Stimulated activated CD4-positive, alpha-beta T cell treated with anti-CD3 and anti-CD28 coated beads, Interleukin-1b, Interleukin-23, amount 100 ng/mL, for 4 hours (primary cell): ENCODE measurements at regions not wholly inside any gene's neighbourhood (a gene's known extent, or its start where the extent isn't known, plus 50 kb on each side); places are given as distances from the start of the nearest gene placed in this dataset.
"Not testable (repeated sequence)": the region's sequence is repeated elsewhere in the genome, so short reads cannot be mapped to it uniquely, and the experiment has no call there.

Experiments
- DNase-seq, 2 donors: peaks; one replicate each; pipeline ENCODE4 v3.0.0-alpha.2; 2020; ENCODE audit warnings: low read depth in 2 of 2

DNA sequence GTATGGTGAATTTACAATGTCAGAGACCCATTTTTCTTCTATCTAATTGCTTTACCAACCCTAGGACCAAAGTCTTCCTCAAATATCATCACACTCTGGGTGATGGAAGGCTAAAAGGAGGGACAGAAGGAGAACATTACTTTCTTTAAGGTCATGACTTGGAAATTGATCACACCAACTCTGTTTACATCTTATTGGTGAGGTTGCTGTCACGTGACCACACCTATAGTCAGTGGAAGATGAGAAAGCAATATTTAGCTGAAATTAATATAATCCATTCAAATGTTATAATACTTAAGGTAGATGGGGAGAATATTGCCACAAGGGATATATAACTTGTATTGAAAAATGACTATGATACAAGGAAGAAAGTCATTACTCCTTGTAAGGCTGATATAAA lies 183.6 kb upstream of the SMIM30 start:
- DNase-seq: no peak

DNA sequence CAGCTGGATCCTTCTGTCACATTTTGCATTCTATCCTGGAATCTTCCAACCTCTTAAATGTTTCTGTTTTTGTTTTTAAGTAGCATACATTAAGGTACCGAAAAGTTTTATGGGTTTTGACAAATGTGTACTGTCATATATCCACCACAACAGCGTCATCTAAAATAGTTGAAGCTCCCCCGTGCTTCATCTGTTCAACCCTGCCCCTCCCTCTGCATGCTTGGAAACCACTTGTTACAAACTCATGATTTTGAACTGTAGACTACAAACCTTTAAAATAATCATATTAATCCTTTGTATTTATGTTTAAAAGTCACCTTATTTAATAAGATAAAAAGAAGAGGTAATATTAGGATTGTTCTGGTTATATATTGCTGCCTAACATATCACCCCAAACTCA lies 182.8 kb upstream of the SMIM30 start:
- no peak for DNase-seq

GRCh38 chr7:113299748-113300147 lies 181.4 kb upstream of the SMIM30 start:
- DNase-seq: no peak

GRCh38 chr7:113298501-113298900 lies 180.1 kb upstream of the SMIM30 start:
- DNase-seq: no peak

GRCh38 chr7:113294750-113295149 lies 176.4 kb upstream of the SMIM30 start:
- DNase-seq: no peak

GRCh38 chr7:113292105-113292504 lies 173.8 kb upstream of the SMIM30 start:
- no peak for DNase-seq

DNA sequence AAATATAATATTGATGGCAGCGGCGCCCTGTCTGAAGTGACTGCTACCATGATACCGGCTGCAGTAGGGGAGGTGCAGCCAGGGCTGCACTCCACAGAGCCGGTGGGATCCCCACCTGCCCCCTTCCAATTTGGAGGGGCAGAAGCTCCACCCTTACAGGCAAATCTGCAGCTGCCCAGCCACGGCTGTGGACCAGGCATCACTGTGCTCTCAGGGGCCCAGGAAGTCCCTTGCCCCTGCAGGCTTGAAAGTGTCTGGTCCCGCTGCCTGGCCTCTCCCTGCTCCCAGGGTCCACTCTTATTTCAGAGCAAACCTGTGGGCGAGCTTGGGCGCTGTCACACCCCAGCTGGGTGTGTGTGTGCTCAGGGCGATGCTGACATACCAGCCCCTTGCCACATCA lies 172.7 kb upstream of the SMIM30 start:
- no peak for DNase-seq

DNA sequence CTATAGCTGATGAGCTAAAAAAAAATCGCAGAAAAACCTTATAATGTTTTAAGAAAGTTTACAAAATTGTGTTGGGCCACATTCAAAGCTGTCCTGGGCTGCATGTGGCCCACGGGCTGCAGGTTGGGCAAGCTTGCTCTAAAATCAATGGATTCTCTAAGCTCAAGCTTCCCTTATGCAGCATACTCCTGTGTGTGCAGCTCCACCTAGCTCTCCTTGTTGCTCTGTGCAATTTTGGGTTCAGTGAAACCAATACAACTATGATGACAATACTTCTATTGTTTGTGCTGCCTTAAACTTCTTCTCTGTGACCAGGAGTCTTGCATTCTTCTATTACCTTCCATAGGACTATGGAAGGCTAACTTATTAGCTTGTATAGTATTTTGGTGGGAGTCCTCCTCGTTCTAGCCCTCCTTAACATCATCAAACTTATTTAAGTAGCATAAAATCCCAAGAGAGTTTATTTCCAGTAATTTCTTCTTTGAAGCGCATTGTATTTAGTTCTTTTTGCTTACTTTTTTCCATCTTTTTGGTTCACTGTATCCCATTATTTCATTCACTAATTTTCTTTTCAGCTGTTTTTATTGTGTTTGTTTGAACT lies 170.9 kb upstream of the SMIM30 start:
- no peak for DNase-seq

DNA sequence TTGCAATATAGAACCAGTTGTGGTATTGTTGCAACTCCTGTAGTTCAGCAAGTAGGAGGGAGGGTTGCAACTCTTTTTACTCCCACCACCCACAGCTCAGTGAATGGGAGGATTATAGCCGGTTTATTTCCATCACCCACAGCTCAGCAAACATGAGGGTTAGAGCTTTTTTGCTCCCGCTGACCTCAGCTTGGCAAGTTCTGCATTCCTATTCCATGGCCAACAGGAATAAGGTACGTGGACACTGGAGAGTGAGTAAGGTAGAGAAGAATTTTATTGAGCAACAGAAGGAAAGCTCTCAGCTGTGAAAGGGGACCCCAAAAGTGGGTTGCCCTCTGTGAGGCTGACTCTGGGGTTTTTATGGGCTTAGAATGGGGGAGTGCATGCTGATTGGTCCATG lies 167.1 kb upstream of the SMIM30 start:
- no peak for DNase-seq

DNA sequence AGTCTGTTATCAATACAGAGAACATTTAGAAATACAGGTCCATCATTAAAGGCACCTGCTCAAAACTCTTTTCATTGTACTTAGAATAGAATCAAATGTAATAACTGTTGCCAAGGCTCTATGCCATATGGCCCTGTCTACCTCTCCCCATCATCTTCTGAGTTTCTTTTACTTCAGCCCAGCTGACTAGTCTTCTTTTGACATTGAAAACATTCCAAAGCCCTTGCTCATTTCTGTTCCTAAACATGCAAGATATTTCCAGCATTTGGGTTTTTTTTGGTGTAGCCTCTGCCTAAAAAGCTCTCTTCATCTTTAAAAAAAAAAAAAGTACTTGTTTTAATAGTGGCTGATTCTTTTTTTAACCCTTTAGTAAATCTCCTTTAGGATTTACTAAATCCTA lies 165.5 kb upstream of the SMIM30 start:
- no peak for DNase-seq

GRCh38 chr7:113282875-113283274 lies 164.5 kb upstream of the SMIM30 start:
- no peak for DNase-seq

GRCh38 chr7:113281223-113281622 lies 162.9 kb upstream of the SMIM30 start:
- DNase-seq: no peak

DNA sequence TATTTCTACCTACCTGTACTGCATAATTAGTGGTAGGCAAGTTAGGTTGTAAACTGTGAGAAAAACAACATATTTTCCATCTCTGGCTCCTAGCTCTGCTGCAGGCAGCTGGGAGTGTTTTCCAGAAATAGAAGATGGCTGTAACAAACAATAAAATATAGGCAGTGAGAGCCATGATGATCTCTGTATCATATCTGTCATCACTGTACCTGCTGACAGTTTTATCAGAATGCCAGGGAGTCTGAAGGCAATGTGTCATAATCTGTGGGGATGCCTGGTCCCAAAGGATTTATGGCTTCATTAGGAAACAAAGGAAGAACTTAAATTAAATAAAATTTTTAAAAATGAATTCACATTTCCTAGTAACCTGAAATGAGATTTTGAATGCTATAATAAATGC lies 160.9 kb upstream of the SMIM30 start:
- no peak for DNase-seq

GRCh38 chr7:113270790-113271189 lies 152.4 kb upstream of the SMIM30 start:
- DNase-seq: no peak

- not testable (repeated sequence) for DNase-seq
Observed at GRCh38 chr7:113269592-113269991, 151.2 kb upstream of the SMIM30 start.

DNA sequence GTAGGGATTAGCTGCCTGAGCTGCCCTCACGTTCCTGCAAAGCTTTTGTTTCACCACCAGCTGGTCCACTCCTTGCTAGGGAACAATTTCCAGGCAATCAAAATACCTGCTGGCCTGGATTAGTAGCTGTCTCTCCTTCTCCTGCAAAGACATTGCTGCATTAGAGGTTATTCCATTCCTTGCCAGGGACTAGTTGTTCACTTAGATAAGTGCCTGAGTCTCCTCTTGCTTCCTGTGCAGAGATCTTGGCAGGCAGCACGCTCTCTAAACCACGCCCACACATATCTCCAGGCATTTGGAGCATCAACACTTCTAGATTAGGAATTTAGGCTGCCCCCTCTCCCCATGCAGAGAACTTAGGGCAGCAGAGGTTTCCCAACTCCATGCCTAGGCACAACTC lies 150.4 kb upstream of the SMIM30 start:
- DNase-seq: no peak

DNA sequence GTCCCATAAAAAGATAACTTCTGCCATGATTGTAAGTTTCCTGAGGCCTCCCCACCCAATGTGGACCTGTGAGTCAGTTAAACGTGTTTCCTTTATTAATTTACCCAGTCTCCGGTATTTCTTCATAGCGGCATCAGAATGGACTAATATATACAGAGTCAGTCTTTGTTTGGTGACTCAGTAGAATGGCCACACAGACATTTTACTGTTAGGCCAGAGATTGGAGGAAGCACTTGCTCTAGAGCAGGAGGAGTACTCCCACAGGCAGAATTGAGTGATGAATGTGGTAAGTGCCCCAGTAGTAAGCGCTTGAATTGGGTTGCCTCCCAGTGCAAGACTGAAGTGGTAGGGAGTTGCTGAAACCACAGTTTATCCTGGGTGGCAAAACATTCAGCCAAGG lies 149.5 kb upstream of the SMIM30 start:
- DNase-seq: no peak

DNA sequence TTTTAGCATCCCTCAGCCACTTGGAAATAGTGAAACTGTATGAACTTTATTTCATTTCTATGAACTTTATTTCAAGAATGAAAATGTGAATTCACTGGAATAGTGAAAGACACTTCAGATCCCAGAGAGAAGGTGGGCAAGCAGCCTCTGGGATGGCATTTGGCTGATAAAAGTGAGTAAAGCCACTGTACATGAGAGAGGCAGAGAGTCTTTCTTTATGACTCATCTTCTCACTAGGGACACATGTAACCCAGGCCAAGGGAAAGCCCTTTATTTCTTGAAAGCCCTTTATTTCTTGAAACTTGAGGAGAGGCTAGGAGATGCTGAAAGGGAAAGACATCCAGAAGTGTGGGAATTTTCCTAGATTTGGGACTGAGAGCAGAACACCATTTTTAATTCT lies 148.9 kb upstream of the SMIM30 start:
- no peak for DNase-seq

- DNase-seq: no peak
Observed at GRCh38 chr7:113263749-113264148, 145.4 kb upstream of the SMIM30 start.

- not testable (repeated sequence) for DNase-seq
Observed at GRCh38 chr7:113263215-113263742, 144.9 kb upstream of the SMIM30 start.

- DNase-seq: no peak
Observed at GRCh38 chr7:113256883-113257531, 138.7 kb upstream of the SMIM30 start.

GRCh38 chr7:113247198-113247597 lies 128.8 kb upstream of the SMIM30 start:
- no peak for DNase-seq

- DNase-seq: no peak
Observed at GRCh38 chr7:113246738-113247137, 128.4 kb upstream of the SMIM30 start.

- no peak for DNase-seq
Observed at GRCh38 chr7:113232885-113233284, 114.5 kb upstream of the SMIM30 start.
